ENCODE measurements at regions not wholly inside any gene's neighbourhood (a gene's known extent, or its start where the extent isn't known, plus 50 kb on each side); places are given as distances from the start of the nearest gene placed in this dataset.
"Not testable (repeated sequence)": the region's sequence is repeated elsewhere in the genome, so short reads cannot be mapped to it uniquely, and the experiment has no call there.

DNA sequence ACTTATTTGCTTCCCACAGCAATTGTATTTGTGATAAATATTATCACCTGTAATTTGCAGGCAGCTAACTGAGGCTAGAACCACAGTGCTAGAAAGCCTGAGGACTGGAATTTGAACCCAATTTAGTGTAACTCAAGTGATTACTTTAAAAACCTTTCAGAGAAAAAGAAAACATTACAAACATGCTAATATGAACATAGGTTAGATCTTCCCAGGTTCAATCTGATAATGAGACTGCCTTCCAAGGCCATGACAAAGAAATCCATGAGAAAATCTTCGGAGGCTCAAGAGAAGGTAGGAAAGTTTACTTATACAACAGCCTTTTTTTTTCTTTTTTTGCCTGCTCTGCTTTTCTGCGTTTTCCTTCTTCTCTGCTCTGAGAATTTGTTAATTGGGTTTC is 620.6 kb upstream of the CCNG1 start:
- Histone ChIP-seq H3K9me3 (peaks cover 6% of the 10 kb centered on the region), H3K4me3 (no peak overlapping the region), H3K27ac (no peak overlapping the region), H3K27me3 (no peaks in the 10 kb centered on the region), H3K36me3 (no peaks in the 10 kb centered on the region), H3K4me1 (no peaks in the 10 kb centered on the region)
- 87% methylated on average over 2 of the region's 2 CpGs for WGBS
- TF ChIP-seq EP300 (IDR thresholded peaks at IDR 0.05) (no peak), POLR2A (IDR thresholded peaks at IDR 0.05) (no peak), POLR2AphosphoS5 (IDR thresholded peaks at IDR 0.05) (no peak)
- TF ChIP-seq, protein P1, sequence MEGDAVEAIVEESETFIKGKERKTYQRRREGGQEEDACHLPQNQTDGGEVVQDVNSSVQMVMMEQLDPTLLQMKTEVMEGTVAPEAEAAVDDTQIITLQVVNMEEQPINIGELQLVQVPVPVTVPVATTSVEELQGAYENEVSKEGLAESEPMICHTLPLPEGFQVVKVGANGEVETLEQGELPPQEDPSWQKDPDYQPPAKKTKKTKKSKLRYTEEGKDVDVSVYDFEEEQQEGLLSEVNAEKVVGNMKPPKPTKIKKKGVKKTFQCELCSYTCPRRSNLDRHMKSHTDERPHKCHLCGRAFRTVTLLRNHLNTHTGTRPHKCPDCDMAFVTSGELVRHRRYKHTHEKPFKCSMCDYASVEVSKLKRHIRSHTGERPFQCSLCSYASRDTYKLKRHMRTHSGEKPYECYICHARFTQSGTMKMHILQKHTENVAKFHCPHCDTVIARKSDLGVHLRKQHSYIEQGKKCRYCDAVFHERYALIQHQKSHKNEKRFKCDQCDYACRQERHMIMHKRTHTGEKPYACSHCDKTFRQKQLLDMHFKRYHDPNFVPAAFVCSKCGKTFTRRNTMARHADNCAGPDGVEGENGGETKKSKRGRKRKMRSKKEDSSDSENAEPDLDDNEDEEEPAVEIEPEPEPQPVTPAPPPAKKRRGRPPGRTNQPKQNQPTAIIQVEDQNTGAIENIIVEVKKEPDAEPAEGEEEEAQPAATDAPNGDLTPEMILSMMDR (IDR thresholded peaks at IDR 0.05): no peak
- DNase-seq (ENCODE audit: low spot score in 2 of 2): no peak

- Histone ChIP-seq H3K27ac (no peak overlapping the region), H3K4me3 (no peak overlapping the region), H3K4me1 (no peaks in the 10 kb centered on the region), H3K36me3 (no peaks in the 10 kb centered on the region), H3K9me3 (peaks cover 6% of the 10 kb centered on the region), H3K27me3 (no peaks in the 10 kb centered on the region)
- DNase-seq (ENCODE audit: low spot score in 2 of 2): no peak
- WGBS: 62% methylated on average over 4 of the region's 4 CpGs
- TF ChIP-seq, protein P1 (IDR thresholded peaks at IDR 0.05): no peak
- TF ChIP-seq POLR2AphosphoS5 (IDR thresholded peaks at IDR 0.05) (no peak), POLR2A (IDR thresholded peaks at IDR 0.05) (no peak), EP300 (IDR thresholded peaks at IDR 0.05) (no peak)
Measured at GRCh38 chr5:162817364-162817763, 620.0 kb upstream of the CCNG1 start.

DNA sequence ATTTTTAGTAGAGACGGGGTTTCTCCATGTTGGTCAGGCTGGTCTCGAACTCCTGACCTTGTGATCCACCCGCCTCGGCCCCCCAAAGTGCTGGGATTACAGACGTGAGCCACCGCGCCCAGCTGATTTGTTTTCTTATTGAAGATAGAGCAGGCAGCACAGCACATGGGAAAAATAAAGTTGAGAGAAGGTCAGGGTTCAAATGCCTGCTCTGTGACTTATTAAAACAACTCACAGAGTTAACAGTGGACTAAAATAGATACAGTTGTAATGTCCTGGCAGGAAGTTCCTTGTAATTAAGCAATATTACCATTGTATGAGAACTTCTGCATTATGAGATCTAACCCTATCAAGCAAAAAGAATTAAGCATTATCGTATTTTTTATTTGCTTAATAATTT is 615.7 kb upstream of the CCNG1 start:
- not testable (repeated sequence) for H3K9me3 ChIP-seq; H3K4me3 ChIP-seq; H3K4me1 ChIP-seq; H3K36me3 ChIP-seq; DNase-seq (ENCODE audit: low spot score in 2 of 2); H3K27me3 ChIP-seq; H3K27ac ChIP-seq
- 66% methylated on average over 8 of the region's 8 CpGs for WGBS

GRCh38 chr5:162824360-162824759 is 613.0 kb upstream of the CCNG1 start:
- TF ChIP-seq POLR2AphosphoS5 (IDR thresholded peaks at IDR 0.05) (no peak), POLR2A (IDR thresholded peaks at IDR 0.05) (no peak), EP300 (IDR thresholded peaks at IDR 0.05) (no peak)
- TF ChIP-seq, protein P1 (IDR thresholded peaks at IDR 0.05): no peak
- no peaks in the 10 kb centered on the region for H3K36me3 ChIP-seq
- H3K27me3 ChIP-seq: no peaks in the 10 kb centered on the region
- WGBS: 84% methylated on average over 2 of the region's 2 CpGs
- H3K4me3 ChIP-seq: no peak overlapping the region
- H3K9me3 ChIP-seq: peaks cover 6% of the 10 kb centered on the region
- no peak overlapping the region for H3K27ac ChIP-seq
- H3K4me1 ChIP-seq: no peaks in the 10 kb centered on the region
- no peak for DNase-seq (ENCODE audit: low spot score in 2 of 2)

DNA sequence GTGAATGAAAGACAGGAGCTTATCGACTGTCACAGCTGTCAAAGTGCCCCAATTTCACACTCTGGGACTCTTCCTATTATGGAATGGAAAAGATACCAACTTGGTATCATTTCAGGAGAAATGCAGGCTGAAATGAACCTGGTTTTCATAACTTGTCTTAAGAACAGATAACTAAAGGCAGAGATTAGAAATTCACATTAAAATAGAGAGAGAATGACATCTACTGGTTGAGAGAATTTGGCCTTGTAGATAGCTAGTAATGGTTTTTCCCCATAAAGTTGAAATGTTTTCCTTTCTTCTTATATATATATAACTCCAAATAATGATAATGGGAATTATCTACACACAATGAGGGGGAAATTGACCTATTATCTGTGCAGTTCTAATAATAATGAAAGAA is 600.2 kb upstream of the CCNG1 start:
- Histone ChIP-seq H3K4me3 (no peak overlapping the region), H3K36me3 (no peaks in the 10 kb centered on the region), H3K27me3 (no peaks in the 10 kb centered on the region), H3K9me3 (peaks cover 21% of the 10 kb centered on the region), H3K4me1 (no peaks in the 10 kb centered on the region), H3K27ac (no peak overlapping the region)
- WGBS: 62% methylated on average over 1 of the region's 1 CpG
- TF ChIP-seq, protein P1 (IDR thresholded peaks at IDR 0.05): no peak
- no peak for TF ChIP-seq POLR2A (IDR thresholded peaks at IDR 0.05)
- no peak for TF ChIP-seq POLR2AphosphoS5 (IDR thresholded peaks at IDR 0.05)
- TF ChIP-seq EP300 (IDR thresholded peaks at IDR 0.05): no peak
- no peak for DNase-seq (ENCODE audit: low spot score in 2 of 2)

- DNase-seq (ENCODE audit: low spot score in 2 of 2): no peak
- Histone ChIP-seq H3K27me3 (no peaks in the 10 kb centered on the region), H3K4me1 (no peaks in the 10 kb centered on the region), H3K4me3 (no peak overlapping the region), H3K36me3 (no peaks in the 10 kb centered on the region), H3K9me3 (peaks cover 6% of the 10 kb centered on the region), H3K27ac (no peak overlapping the region)
- no peak for TF ChIP-seq POLR2A (IDR thresholded peaks at IDR 0.05)
- TF ChIP-seq POLR2AphosphoS5 (IDR thresholded peaks at IDR 0.05): no peak
- no peak for TF ChIP-seq EP300 (IDR thresholded peaks at IDR 0.05)
- TF ChIP-seq, protein P1 (IDR thresholded peaks at IDR 0.05): no peak
- 60% methylated on average over 2 of the region's 2 CpGs for WGBS
Measured at GRCh38 chr5:162842727-162843126, 594.7 kb upstream of the CCNG1 start.
